SK-N-SH treated with all-trans-retinoic acid at 6 μM for 48 hours (cell line): ENCODE measurements at regions not wholly inside any gene's neighbourhood (a gene's known extent, or its start where the extent isn't known, plus 50 kb on each side); places are given as distances from the start of the nearest gene placed in this dataset.

Experiments
- ATAC-seq: fragments of 200-7000 bp; cut with Tn5 transposase; 3 replicates; pipeline ENCODE4 v1.9.1; 2020; ENCODE audit warnings: mild to moderate bottlenecking, moderate library complexity
- ARNTL ChIP-seq: fragments of 450-650 bp; formaldehyde crosslinking; IDR thresholded peaks from 2 replicates; pipeline ENCODE4 v1.5.0; 2020; ENCODE audit warnings: low read depth, mild to moderate bottlenecking, moderate library complexity, borderline replicate concordance
- BACH2 ChIP-seq: fragments of 250-450 bp; sonication (Bioruptor Pico); IDR thresholded peaks from 2 replicates; pipeline ENCODE4 v1.9.0; 2021; ENCODE audit warnings: mild to moderate bottlenecking, borderline replicate concordance
- ESRRG ChIP-seq: fragments of 250-450 bp; sonication (Bioruptor Pico); IDR thresholded peaks from 2 replicates; pipeline ENCODE4 v1.6.1; 2021; ENCODE audit warnings: mild to moderate bottlenecking
- GLIS3 ChIP-seq: fragments of 250-450 bp; sonication (Bioruptor Pico); IDR thresholded peaks from 2 replicates; pipeline ENCODE4 v1.5.0; 2020; ENCODE audit warnings: mild to moderate bottlenecking, moderate library complexity
- ISL1 ChIP-seq: fragments of 250-450 bp; sonication (Bioruptor Pico); IDR thresholded peaks from 2 replicates; pipeline ENCODE4 v2.1.2; 2022; ENCODE audit warnings: mild to moderate bottlenecking, moderate library complexity
- OSR1 ChIP-seq: fragments of 250-450 bp; sonication (Bioruptor Pico); IDR thresholded peaks from 2 replicates; pipeline ENCODE4 v1.8.0; 2022; ENCODE audit warnings: moderate library complexity, mild to moderate bottlenecking, inconsistent platforms
- PPARA ChIP-seq: fragments of 250-450 bp; sonication (Bioruptor Pico); IDR thresholded peaks from 2 replicates; pipeline ENCODE4 v1.5.0; 2020; ENCODE audit warnings: mild to moderate bottlenecking, borderline replicate concordance
- RARB ChIP-seq: fragments of 250-450 bp; sonication (Bioruptor Pico); IDR thresholded peaks from 2 replicates; pipeline ENCODE4 v1.8.0; 2021; ENCODE audit warnings: mild to moderate bottlenecking, moderate library complexity
- SNAI2 ChIP-seq: fragments of 250-450 bp; sonication (Bioruptor Pico); IDR thresholded peaks from 2 replicates; pipeline ENCODE4 v1.5.0; 2020; ENCODE audit warnings: mild to moderate bottlenecking, moderate library complexity
- TCF4 ChIP-seq: fragments of 250-450 bp; sonication (Bioruptor Pico); IDR thresholded peaks from 2 replicates; pipeline ENCODE4 v1.8.0; 2021; ENCODE audit warnings: mild to moderate bottlenecking, moderate library complexity, borderline replicate concordance
- TSHZ2 ChIP-seq: fragments of 250-450 bp; sonication (Bioruptor Pico); IDR thresholded peaks from 2 replicates; pipeline ENCODE4 v1.5.0; 2020; ENCODE audit warnings: mild to moderate bottlenecking, moderate library complexity
- ZC3H10 ChIP-seq: fragments of 250-450 bp; sonication (Bioruptor Pico); IDR thresholded peaks from 2 replicates; pipeline ENCODE4 v1.5.1; 2021; ENCODE audit warnings: mild to moderate bottlenecking, moderate library complexity
- ZFP3 ChIP-seq: fragments of 250-450 bp; sonication (Bioruptor Pico); IDR thresholded peaks from 2 replicates; pipeline ENCODE4 v1.5.0; 2020; ENCODE audit warnings: mild to moderate bottlenecking, moderate library complexity
- ZFP30 ChIP-seq: fragments of 450-650 bp; formaldehyde crosslinking; IDR thresholded peaks from 2 replicates; pipeline ENCODE4 v1.5.0; 2022; ENCODE audit warnings: mild to moderate bottlenecking, moderate library complexity
- ZNF70 ChIP-seq: fragments of 450-650 bp; formaldehyde crosslinking; IDR thresholded peaks from 2 replicates; pipeline ENCODE4 v1.5.0; 2020; ENCODE audit warnings: mild to moderate bottlenecking, moderate library complexity
- ZNF8 ChIP-seq: fragments of 450-650 bp; formaldehyde crosslinking; IDR thresholded peaks from 2 replicates; pipeline ENCODE4 v1.5.0; 2020; ENCODE audit warnings: mild to moderate bottlenecking, moderate library complexity
- TF ChIP-seq, protein P1 (sequence below): fragments of 250-450 bp; sonication (Bioruptor Pico); IDR thresholded peaks from 2 replicates; pipeline ENCODE4 v1.5.1; 2021; ENCODE audit warnings: mild to moderate bottlenecking, moderate library complexity
- TF ChIP-seq, protein P2 (sequence below): fragments of 250-450 bp; sonication (Bioruptor Pico); IDR thresholded peaks from 2 replicates; pipeline ENCODE4 v1.5.1; 2020; ENCODE audit warnings: low read depth, mild to moderate bottlenecking, moderate library complexity
- TF ChIP-seq, protein P3 (sequence below): fragments of 250-450 bp; sonication (Bioruptor Pico); IDR thresholded peaks from 2 replicates; pipeline ENCODE4 v1.8.0; 2020; ENCODE audit warnings: mild to moderate bottlenecking, moderate library complexity, borderline replicate concordance

DNA sequence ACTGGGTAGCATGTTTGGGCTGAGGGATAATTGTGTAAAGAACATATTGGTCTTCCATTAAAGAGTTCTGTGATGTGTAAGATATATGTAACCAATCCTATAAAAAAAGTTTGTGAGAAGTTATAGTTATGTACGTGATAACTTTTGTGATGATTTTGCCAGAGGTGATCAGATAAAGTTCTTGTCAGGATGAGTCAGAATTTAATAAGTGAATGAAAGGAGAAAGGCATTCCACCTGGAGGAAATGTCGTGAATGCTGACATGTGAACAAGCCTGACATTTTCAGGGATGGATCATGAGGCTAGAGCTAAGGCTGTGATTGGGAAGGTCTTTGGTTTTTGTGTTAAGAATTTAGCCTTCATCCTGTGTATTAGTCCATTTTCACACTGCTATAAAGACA, 241.5 kb downstream of the SNAPC1 start:
- no peak for ATAC-seq
- TF ChIP-seq ZFP30 (no peak), TCF4 (CRISPR knock-in tag) (no peak), PPARA (CRISPR knock-in tag) (no peak), SNAI2 (CRISPR knock-in tag) (no peak), OSR1 (no peak), ISL1 (no peak), ESRRG (CRISPR knock-in tag) (no peak), ARNTL (CRISPR knock-in tag) (no peak), RARB (no peak)
- TF ChIP-seq, protein P1, sequence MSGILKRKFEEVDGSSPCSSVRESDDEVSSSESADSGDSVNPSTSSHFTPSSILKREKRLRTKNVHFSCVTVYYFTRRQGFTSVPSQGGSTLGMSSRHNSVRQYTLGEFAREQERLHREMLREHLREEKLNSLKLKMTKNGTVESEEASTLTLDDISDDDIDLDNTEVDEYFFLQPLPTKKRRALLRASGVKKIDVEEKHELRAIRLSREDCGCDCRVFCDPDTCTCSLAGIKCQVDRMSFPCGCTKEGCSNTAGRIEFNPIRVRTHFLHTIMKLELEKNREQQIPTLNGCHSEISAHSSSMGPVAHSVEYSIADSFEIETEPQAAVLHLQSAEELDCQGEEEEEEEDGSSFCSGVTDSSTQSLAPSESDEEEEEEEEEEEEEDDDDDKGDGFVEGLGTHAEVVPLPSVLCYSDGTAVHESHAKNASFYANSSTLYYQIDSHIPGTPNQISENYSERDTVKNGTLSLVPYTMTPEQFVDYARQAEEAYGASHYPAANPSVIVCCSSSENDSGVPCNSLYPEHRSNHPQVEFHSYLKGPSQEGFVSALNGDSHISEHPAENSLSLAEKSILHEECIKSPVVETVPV (CRISPR knock-in tag): no peak
- TF ChIP-seq, protein P2, sequence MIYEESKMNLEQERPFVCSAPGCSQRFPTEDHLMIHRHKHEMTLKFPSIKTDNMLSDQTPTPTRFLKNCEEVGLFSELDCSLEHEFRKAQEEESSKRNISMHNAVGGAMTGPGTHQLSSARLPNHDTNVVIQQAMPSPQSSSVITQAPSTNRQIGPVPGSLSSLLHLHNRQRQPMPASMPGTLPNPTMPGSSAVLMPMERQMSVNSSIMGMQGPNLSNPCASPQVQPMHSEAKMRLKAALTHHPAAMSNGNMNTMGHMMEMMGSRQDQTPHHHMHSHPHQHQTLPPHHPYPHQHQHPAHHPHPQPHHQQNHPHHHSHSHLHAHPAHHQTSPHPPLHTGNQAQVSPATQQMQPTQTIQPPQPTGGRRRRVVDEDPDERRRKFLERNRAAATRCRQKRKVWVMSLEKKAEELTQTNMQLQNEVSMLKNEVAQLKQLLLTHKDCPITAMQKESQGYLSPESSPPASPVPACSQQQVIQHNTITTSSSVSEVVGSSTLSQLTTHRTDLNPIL: no peak
- TF ChIP-seq, all 23 proteins: peak for 0

DNA sequence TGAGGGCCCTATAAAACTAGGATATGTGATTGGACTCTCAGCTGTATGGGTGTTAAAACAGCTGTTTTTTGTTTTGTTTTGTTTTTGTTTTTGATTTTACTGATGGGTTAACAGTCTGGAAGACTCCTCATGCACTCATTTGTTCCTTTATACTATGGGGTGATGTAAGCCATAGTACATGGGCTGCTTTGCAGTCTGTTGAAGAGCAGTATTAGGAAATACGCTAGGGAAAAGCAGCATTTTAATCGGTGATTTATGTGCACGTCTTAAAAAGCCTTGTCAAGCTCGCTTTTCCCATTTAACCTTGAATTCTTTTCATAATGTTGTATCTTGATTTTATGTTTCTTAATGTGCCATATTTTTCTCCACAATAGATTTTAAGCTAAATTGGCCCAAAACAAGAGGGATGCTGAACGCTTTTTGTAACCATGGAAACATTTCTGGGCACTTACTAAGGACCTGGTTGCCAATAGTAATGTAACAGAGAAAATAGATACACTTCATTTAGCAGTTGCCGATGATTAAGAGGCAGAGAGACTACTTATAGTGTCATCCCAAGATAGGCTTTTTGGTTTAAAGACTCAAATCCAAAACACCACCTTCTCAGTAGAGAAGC, 244.0 kb downstream of the SNAPC1 start:
- no peak for ATAC-seq
- TF ChIP-seq, protein P3, sequence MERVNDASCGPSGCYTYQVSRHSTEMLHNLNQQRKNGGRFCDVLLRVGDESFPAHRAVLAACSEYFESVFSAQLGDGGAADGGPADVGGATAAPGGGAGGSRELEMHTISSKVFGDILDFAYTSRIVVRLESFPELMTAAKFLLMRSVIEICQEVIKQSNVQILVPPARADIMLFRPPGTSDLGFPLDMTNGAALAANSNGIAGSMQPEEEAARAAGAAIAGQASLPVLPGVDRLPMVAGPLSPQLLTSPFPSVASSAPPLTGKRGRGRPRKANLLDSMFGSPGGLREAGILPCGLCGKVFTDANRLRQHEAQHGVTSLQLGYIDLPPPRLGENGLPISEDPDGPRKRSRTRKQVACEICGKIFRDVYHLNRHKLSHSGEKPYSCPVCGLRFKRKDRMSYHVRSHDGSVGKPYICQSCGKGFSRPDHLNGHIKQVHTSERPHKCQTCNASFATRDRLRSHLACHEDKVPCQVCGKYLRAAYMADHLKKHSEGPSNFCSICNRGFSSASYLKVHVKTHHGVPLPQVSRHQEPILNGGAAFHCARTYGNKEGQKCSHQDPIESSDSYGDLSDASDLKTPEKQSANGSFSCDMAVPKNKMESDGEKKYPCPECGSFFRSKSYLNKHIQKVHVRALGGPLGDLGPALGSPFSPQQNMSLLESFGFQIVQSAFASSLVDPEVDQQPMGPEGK (CRISPR knock-in tag): no peak
- TF ChIP-seq, all 23 proteins: peak for 0

DNA sequence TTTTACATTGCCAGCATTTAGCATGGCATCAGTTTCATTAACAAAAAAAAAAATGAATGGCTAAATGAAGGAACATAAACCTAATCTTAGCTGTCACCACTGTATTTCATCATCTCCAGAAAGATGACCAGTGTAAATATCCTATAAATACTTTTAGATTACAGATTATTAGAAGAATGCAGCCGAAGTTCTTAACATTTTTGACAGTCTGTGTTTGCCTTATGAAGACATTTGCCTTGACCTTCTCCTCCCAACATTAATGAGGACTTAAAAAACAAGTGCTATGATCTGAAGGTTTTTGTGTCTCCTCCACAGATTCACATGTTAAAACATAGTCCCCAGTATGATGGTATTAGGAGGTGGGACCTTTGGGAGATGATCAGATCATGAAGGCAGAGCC, 253.0 kb downstream of the SNAPC1 start:
- TF ChIP-seq BACH2 (CRISPR knock-in tag): no peak
- no peak for TF ChIP-seq GLIS3
- TF ChIP-seq, all 23 proteins: peak for 0
- no peak for ATAC-seq

DNA sequence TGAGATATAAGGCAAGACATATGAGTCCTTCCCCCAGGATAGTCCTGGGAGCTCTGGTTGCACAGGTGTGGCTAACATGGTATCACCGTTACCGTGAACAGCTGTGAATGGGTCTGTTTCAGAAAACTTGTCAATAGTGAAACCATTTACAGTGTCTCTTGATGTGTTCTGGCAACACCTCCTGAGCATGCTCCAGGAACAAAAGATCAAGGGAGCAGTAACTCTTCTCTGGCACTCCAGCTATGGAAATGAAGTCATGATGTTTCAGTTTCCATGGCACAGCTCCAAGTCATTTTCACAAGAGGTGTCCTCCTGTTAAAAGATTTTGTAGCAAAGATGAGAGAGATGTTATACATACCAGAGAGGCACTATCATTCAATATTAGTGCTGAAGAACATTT, 253.7 kb downstream of the SNAPC1 start:
- TF ChIP-seq ZNF8 (CRISPR knock-in tag) (no peak), ZFP3 (CRISPR knock-in tag) (no peak), ZC3H10 (CRISPR knock-in tag) (no peak), GLIS3 (no peak), ZFP30 (no peak), OSR1 (no peak), TSHZ2 (CRISPR knock-in tag) (no peak)
- ATAC-seq: no peak

DNA sequence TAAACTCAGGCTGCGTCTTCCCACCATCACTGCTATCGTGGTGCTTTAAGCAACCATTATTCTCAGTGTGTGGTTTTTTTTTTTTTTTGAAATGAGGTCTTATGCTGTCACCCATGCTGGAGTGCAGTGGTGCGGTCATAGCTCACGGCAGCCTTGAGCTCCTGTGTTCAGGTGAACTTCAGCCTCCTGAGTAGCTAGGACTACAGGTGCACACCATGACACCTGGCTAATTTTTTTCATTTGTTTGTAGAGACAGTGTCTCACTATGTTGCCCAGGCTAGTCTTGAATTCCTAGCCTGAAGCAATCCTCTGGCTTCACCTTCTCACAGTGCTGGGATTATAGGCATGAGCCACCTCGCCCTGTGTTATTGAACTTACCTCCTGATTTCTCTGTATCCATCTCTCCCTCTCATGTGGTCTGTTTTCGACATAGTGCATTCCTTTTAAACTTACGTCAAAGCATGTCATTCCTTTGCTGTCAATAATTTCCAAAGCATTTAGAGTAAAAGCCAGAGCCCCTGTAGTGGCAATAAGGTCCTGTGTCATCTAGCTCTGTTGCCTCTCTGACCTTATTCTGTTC, 255.5 kb downstream of the SNAPC1 start:
- TF ChIP-seq PPARA (CRISPR knock-in tag): no peak
- TF ChIP-seq ISL1: no peak
- no peak for ATAC-seq

DNA sequence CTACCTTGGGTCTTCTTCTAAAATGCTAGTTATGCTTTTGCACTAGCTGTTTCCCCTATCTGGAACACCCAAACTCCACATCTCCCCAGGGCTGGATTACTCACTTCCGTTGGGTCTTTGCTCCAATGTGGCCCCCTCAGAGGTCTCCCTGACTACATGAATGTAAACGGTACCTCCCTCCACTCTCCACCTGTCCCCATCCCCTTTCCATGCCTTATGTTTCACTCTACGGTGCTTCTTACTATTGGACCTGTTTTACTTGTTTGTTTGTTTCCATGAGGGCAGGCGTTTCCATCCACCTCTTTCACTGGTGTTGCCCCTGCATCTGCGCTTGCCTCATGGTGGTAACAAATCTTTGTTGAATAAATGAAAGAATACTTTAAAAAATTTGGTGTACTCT, 256.4 kb downstream of the SNAPC1 start:
- TF ChIP-seq, protein P1 (CRISPR knock-in tag): no peak
- TF ChIP-seq RARB (no peak), ESRRG (CRISPR knock-in tag) (no peak), ZNF8 (CRISPR knock-in tag) (no peak), ZNF70 (CRISPR knock-in tag) (no peak), TSHZ2 (CRISPR knock-in tag) (no peak), ISL1 (no peak), ZFP30 (no peak)
- TF ChIP-seq, protein P2: no peak
- ATAC-seq: no peak
